Tibial artery (tissue), 4 donors: ENCODE measurements at regions not wholly inside any gene's neighbourhood (a gene's known extent, or its start where the extent isn't known, plus 50 kb on each side); places are given as distances from the start of the nearest gene placed in this dataset.

Source experiments
- DNase-seq, 2 donors: peaks; one replicate each; pipeline ENCODE4 v3.0.0-alpha.2; 2019
- H3K27ac ChIP-seq, 2 donors: fragments of 200-600 bp; sonication (generic) in 1 of 2; 1 replicate in 1 of 2; 2 replicates in 1 of 2; pipeline ENCODE4 v1.5.1; 2018 to 2019; ENCODE audit warnings: mild to moderate bottlenecking in 1 of 2
- H3K27me3 ChIP-seq, 2 donors: fragments of 200-600 bp; sonication (generic) in 1 of 2; one replicate each; pipeline versions ENCODE4 v1.5.1 to v1.6.0; 2016 to 2019
- H3K36me3 ChIP-seq, 3 donors: fragments of 200-600 bp; sonication (generic) in 2 of 3; one replicate each; pipeline ENCODE4 v1.5.1; 2016 to 2019; ENCODE audit warnings: mild to moderate bottlenecking in 2 of 3
- H3K4me1 ChIP-seq, 4 donors: fragments of 200-600 bp; sonication (generic) in 2 of 4; 1 replicate in 3 of 4; 2 replicates in 1 of 4; pipeline ENCODE4 v1.5.1; 2016 to 2019
- H3K4me3 ChIP-seq, 2 donors: fragments of 200-600 bp; sonication (generic) in 1 of 2; 1 replicate in 1 of 2; 2 replicates in 1 of 2; pipeline ENCODE4 v1.5.1; 2018 to 2019; ENCODE audit warnings: mild to moderate bottlenecking in 2 of 2
- H3K9me3 ChIP-seq, 3 donors: fragments of 200-600 bp; sonication (generic) in 1 of 3; one replicate each; pipeline ENCODE4 v1.5.1; 2016 to 2019
- CTCF ChIP-seq, 2 experiments: fragments of 200-600 bp in 1 of 2; fragments of 450-650 bp in 1 of 2; IDR thresholded peaks; one replicate each; pipeline ENCODE4 v1.5.1; 2017 to 2019; ENCODE audit warnings: antibody characterized with exemption in 2 of 2, mild to moderate bottlenecking in 1 of 2, moderate library complexity in 1 of 2
- intact Hi-C: fragments of 100-400 bp; cut with DNase I; formaldehyde crosslinking; loops from one replicate; pipeline ENCODE4 v1.15.0; 2023; ENCODE audit warnings: low total_unique reads

DNA sequence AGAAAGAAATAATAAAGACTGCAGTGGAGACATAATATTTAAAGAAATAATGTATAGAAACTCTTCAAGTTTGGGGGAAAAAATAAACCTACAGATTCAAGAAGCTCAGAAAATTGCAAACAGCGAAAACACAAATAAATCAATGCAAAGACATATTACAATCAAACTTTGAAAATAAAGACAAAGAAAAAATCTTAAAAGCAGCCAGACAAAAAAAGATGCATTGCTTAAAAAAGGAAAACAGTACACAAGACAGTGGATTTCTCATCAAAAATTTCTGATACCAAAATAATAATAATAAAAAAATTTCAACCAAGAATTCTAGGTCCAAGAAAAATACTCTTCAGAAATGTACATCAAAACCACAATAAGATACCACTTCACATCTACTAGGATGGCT, 681.0 kb downstream of the UQCRFS1 start:
- no peak overlapping the region for H3K4me3 ChIP-seq
- H3K27me3 ChIP-seq: no peaks in the 10 kb centered on the region
- H3K9me3 ChIP-seq: peaks cover 0 to 1% (median 0%) of the 10 kb centered on the region in 3 donors
- DNase-seq: no peak
- no peaks in the 10 kb centered on the region for H3K36me3 ChIP-seq
- H3K27ac ChIP-seq: no peak overlapping the region
- intact Hi-C loops: no loop called here
- H3K4me1 ChIP-seq: no peaks in the 10 kb centered on the region
- no peak for TF ChIP-seq CTCF (IDR thresholded peaks at IDR 0.05)

GRCh38 chr19:28530406-28531035, 682.4 kb downstream of the UQCRFS1 start:
- no peak for TF ChIP-seq CTCF (IDR thresholded peaks at IDR 0.05)
- intact Hi-C loops: no loop called here
- Histone ChIP-seq H3K36me3 (no peaks in the 10 kb centered on the region), H3K4me3 (no peak overlapping the region), H3K9me3 (no peaks in the 10 kb centered on the region), H3K27me3 (no peaks in the 10 kb centered on the region), H3K4me1 (no peaks in the 10 kb centered on the region), H3K27ac (no peak overlapping the region)
- DNase-seq: no peak

DNA sequence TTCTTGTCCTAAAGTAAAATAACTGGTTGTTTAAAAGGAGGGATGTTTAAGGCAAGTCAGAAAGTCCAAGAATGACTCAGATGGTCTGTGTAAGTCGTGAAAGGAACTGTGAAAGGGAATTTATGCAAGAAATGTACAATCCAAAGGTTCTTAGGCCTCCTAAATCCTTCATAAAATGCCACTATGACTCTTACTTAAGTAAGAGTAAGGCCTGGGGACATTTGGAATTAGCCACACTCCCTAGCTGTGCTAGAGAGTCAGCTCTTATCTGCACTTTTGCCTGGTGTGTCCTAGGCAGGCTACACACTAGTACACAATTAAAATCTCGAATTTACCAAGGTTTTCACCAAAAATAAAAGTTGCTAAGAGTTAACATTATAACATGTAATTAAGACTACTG, 686.9 kb downstream of the UQCRFS1 start:
- H3K27me3 ChIP-seq: no peaks in the 10 kb centered on the region
- H3K4me1 ChIP-seq: no peaks in the 10 kb centered on the region
- no peak overlapping the region for H3K27ac ChIP-seq
- no peak for DNase-seq
- no peaks in the 10 kb centered on the region for H3K9me3 ChIP-seq
- intact Hi-C loops: no loop called here
- no peak for TF ChIP-seq CTCF (IDR thresholded peaks at IDR 0.05)
- no peak overlapping the region for H3K4me3 ChIP-seq
- H3K36me3 ChIP-seq: no peaks in the 10 kb centered on the region

- Histone ChIP-seq H3K27me3 (no peaks in the 10 kb centered on the region), H3K9me3 (no peaks in the 10 kb centered on the region), H3K4me3 (no peak overlapping the region), H3K36me3 (no peaks in the 10 kb centered on the region), H3K4me1 (no peaks in the 10 kb centered on the region), H3K27ac (no peak overlapping the region)
- no peak for DNase-seq
- no peak for TF ChIP-seq CTCF (IDR thresholded peaks at IDR 0.05)
- intact Hi-C loops: no loop called here
Observed at GRCh38 chr19:28523619-28524018, 689.3 kb downstream of the UQCRFS1 start.

DNA sequence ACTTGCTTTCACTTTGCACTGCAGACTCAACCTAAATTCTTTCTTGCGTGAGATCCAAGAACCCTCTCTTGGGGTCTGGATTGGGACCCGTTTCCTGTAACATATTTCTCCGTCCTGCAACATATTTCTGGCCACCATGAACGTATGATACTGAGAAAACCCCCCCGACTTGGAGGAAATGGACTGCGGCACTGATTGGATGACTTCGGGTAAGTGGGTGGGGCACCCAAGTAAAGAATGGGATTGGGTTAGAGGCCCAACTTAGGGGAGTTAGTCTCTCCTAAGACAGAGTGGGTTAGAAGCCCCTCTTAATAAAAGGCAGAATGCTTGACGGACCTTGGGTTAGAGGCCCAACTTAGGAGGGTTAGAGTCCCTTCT, 690.4 kb downstream of the UQCRFS1 start:
- no peak for TF ChIP-seq CTCF (IDR thresholded peaks at IDR 0.05)
- Histone ChIP-seq H3K4me3 (no peak overlapping the region), H3K4me1 (no peaks in the 10 kb centered on the region), H3K36me3 (no peaks in the 10 kb centered on the region), H3K9me3 (no peaks in the 10 kb centered on the region), H3K27ac (no peak overlapping the region), H3K27me3 (no peaks in the 10 kb centered on the region)
- no peak for DNase-seq
- intact Hi-C loops: no loop called here
